ENCODE measurements at regions not wholly inside any gene's neighbourhood (a gene's known extent, or its start where the extent isn't known, plus 50 kb on each side); places are given as distances from the start of the nearest gene placed in this dataset.

GRCh38 chr17:55829995-55830612 is 79.3 kb downstream of the PCTP start (continued):
- TF ChIP-seq, protein P1, sequence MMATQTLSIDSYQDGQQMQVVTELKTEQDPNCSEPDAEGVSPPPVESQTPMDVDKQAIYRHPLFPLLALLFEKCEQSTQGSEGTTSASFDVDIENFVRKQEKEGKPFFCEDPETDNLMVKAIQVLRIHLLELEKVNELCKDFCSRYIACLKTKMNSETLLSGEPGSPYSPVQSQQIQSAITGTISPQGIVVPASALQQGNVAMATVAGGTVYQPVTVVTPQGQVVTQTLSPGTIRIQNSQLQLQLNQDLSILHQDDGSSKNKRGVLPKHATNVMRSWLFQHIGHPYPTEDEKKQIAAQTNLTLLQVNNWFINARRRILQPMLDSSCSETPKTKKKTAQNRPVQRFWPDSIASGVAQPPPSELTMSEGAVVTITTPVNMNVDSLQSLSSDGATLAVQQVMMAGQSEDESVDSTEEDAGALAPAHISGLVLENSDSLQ (IDR thresholded peaks at IDR 0.05): no peak

DNA sequence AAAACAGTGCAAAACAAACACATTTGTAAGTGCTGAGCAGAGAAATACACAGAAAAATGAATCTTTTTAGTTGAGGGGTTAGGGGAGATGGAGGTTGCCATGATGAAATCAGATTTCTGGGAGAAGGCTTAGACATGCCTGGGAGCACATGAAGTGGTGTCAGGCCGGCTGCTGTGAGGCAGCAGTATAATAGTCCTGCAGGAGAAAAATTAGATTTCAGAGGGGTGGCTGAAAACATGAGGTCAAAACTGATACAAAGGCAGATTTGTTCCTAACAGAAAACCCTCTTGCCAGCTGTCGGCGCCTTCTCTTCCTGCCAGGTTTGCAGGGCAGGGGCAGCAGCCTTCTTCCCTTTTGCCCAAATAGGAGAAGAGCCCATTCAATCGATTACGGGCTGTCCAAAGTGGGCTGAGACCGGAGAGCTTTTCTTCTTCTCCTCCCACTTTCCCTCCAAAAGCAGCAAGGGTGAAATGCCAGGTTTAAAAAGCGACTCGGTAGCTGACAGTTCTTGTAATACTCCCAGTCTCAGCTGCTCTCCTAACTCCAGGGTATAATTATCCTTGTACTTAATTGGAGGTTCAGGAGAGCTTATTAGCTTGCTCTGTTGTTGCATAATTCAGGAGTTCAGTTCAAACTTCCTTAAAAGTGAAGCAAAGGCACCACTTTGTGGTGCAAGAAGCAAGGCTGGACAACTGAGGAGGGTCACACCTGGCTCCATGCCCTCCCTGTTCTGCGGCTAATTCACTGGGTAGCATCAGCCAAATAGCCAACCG is 80.0 kb downstream of the PCTP start:
- CTCF ChIA-PET: no interaction called here
- no peak overlapping the region for H3K27ac ChIP-seq (ENCODE audit: control insufficient read depth, insufficient read depth)
- ATAC-seq (no peak), DNase-seq (ENCODE audit: low read depth, low spot score) (no peak), FAIRE-seq (no peak)
- TF ChIP-seq, protein P2, sequence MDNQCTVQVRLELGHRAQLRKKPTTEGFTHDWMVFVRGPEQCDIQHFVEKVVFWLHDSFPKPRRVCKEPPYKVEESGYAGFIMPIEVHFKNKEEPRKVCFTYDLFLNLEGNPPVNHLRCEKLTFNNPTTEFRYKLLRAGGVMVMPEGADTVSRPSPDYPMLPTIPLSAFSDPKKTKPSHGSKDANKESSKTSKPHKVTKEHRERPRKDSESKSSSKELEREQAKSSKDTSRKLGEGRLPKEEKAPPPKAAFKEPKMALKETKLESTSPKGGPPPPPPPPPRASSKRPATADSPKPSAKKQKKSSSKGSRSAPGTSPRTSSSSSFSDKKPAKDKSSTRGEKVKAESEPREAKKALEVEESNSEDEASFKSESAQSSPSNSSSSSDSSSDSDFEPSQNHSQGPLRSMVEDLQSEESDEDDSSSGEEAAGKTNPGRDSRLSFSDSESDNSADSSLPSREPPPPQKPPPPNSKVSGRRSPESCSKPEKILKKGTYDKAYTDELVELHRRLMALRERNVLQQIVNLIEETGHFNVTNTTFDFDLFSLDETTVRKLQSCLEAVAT (IDR thresholded peaks at IDR 0.05): no peak
- no peak for TF ChIP-seq NFYA (IDR thresholded peaks at IDR 0.05; ENCODE audit: borderline replicate concordance, low read depth, low read length)
- no peak for TF ChIP-seq RAD51 (IDR thresholded peaks at IDR 0.05)
- TF ChIP-seq TCF7 (IDR thresholded peaks at IDR 0.05; ENCODE audit: borderline replicate concordance): no peak
- TF ChIP-seq CREB1 (IDR thresholded peaks at IDR 0.05; ENCODE audit: low read depth): no peak
- no peak for TF ChIP-seq HCFC1 (IDR thresholded peaks at IDR 0.05; ENCODE audit: low read length)
- TF ChIP-seq CHD4 (IDR thresholded peaks at IDR 0.05): no peak
- no peak for TF ChIP-seq ZNF274 (IDR thresholded peaks at IDR 0.05; ENCODE audit: insufficient read depth, insufficient read length)
- TF ChIP-seq CHD1 (IDR thresholded peaks at IDR 0.05; ENCODE audit: low read depth, low read length): no peak
- no peak for TF ChIP-seq TCF12 (IDR thresholded peaks at IDR 0.05; ENCODE audit: low read depth, low read length)
- no peaks in the 10 kb centered on the region for H3K36me3 ChIP-seq (ENCODE audit: control insufficient read depth in 2 of 2, insufficient read depth in 2 of 2, low read length in 1 of 2)
- H3K9ac ChIP-seq (ENCODE audit: control insufficient read depth, insufficient read depth, low read length): no peak overlapping the region
- no peaks in the 10 kb centered on the region for H3K9me3 ChIP-seq (replicated peaks; ENCODE audit: control insufficient read depth, insufficient read depth, low read length)
- RAD21 ChIA-PET (ENCODE audit: unreplicated experiment): no interaction called here
- no peaks in the 10 kb centered on the region for H3K79me2 ChIP-seq (ENCODE audit: control insufficient read depth, insufficient read depth, low read length)
- H3K4me2 ChIP-seq (ENCODE audit: control insufficient read depth, insufficient read depth): no peak overlapping the region
- no peaks in the 10 kb centered on the region for H4K20me1 ChIP-seq (ENCODE audit: control insufficient read depth, insufficient read depth)
- H3K27me3 ChIP-seq (replicated peaks in 1 of 2; ENCODE audit: control insufficient read depth in 2 of 2, insufficient read depth in 2 of 2, low read length in 1 of 2): no peaks in the 10 kb centered on the region; a peak in 1 of 4 replicates
- H2AFZ ChIP-seq (ENCODE audit: control insufficient read depth, low read depth, low read length): no peak overlapping the region
- no TSS peak for BruUV-seq (replicated peaks)
- no peak overlapping the region for H3K4me3 ChIP-seq
- SMC1A ChIA-PET (ENCODE audit: uncharacterized antibody, unreplicated experiment): no interaction called here
- POLR2A ChIA-PET: no interaction called here
- intact Hi-C loops (cut with micrococcal nuclease; ENCODE audit: unreplicated experiment): no loop called here
- 31% methylated on average over 10 of the region's 10 CpGs for WGBS (ENCODE audit: insufficient coverage, insufficient replicate concordance, low lambda C conversion rate, missing lambda C conversion rate)
- in situ Hi-C loops (cut with MboI): no loop called here
- no peaks in the 10 kb centered on the region for H3K4me1 ChIP-seq (ENCODE audit: control insufficient read depth, insufficient read depth, low read length)
